LNCaP clone FGC (cell line): ENCODE measurements at regions not wholly inside any gene's neighbourhood (a gene's known extent, or its start where the extent isn't known, plus 50 kb on each side); places are given as distances from the start of the nearest gene placed in this dataset.

ENCODE experiments used
- DNase-seq: peaks from one replicate; pipeline ENCODE4 v3.0.0-alpha.2; 2011; ENCODE audit warnings: low read depth
- H3K4me3 ChIP-seq: 2 replicates; pipeline ENCODE4 v1.5.1; 2011; ENCODE audit warnings: mild to moderate bottlenecking, low read depth, low read length, control low read depth
- CTCF ChIP-seq: IDR thresholded peaks from 2 replicates; pipeline ENCODE4 v1.5.1; 2012; ENCODE audit warnings: mild to moderate bottlenecking; ENCODE audit not compliant: control insufficient read depth, insufficient read depth; ENCODE audit errors: extremely low read depth

GRCh38 chrX:456146-456545 lies 69.4 kb upstream of the PPP2R3B start:
- no peak for TF ChIP-seq CTCF
- no peak overlapping the region for H3K4me3 ChIP-seq
- no peak for DNase-seq

GRCh38 chrX:456551-457291 lies 70.0 kb upstream of the PPP2R3B start:
- H3K4me3 ChIP-seq: no peak overlapping the region
- no peak for TF ChIP-seq CTCF
- DNase-seq: no peak

- no peak overlapping the region for H3K4me3 ChIP-seq
- no peak for TF ChIP-seq CTCF
- DNase-seq: no peak
Observed at GRCh38 chrX:457292-457679, 70.6 kb upstream of the PPP2R3B start.

GRCh38 chrX:458631-459061 lies 71.9 kb upstream of the PPP2R3B start:
- DNase-seq: no peak
- no peak overlapping the region for H3K4me3 ChIP-seq
- TF ChIP-seq CTCF: no peak

- no peak for TF ChIP-seq CTCF
- no peak overlapping the region for H3K4me3 ChIP-seq
- no peak for DNase-seq
Observed at GRCh38 chrX:459611-460010, 72.9 kb upstream of the PPP2R3B start.

- no peak for DNase-seq
- no peak overlapping the region for H3K4me3 ChIP-seq
- no peak for TF ChIP-seq CTCF
Observed at GRCh38 chrX:460116-460515, 73.4 kb upstream of the PPP2R3B start.
